BE2C (cell line): ENCODE measurements at regions not wholly inside any gene's neighbourhood (a gene's known extent, or its start where the extent isn't known, plus 50 kb on each side); places are given as distances from the start of the nearest gene placed in this dataset.

Source experiments
- DNase-seq: peaks from one replicate; pipeline ENCODE4 v3.0.0-alpha.2; 2020
- H3K27me3 ChIP-seq: fragments of 250-450 bp; sonication (Bioruptor Pico); 2 replicates; pipeline ENCODE4 v1.5.1; 2020; ENCODE audit warnings: mild to moderate bottlenecking
- H3K36me3 ChIP-seq: fragments of 250-450 bp; sonication (Bioruptor Pico); 2 replicates; pipeline ENCODE4 v1.5.1; 2020; ENCODE audit warnings: mild to moderate bottlenecking
- H3K4me1 ChIP-seq: fragments of 250-450 bp; sonication (Bioruptor Pico); 2 replicates; pipeline ENCODE4 v1.5.1; 2020
- H3K4me3 ChIP-seq: 2 replicates; pipeline ENCODE4 v1.5.1; 2011; ENCODE audit warnings: low read depth, low read length
- H3K9me3 ChIP-seq: fragments of 250-450 bp; sonication (Bioruptor Pico); 2 replicates; pipeline ENCODE4 v1.5.1; 2020
- CTCF ChIP-seq: IDR thresholded peaks from 2 replicates; pipeline ENCODE4 v1.5.1; 2012; ENCODE audit warnings: mild to moderate bottlenecking, low read depth, low read length

DNA sequence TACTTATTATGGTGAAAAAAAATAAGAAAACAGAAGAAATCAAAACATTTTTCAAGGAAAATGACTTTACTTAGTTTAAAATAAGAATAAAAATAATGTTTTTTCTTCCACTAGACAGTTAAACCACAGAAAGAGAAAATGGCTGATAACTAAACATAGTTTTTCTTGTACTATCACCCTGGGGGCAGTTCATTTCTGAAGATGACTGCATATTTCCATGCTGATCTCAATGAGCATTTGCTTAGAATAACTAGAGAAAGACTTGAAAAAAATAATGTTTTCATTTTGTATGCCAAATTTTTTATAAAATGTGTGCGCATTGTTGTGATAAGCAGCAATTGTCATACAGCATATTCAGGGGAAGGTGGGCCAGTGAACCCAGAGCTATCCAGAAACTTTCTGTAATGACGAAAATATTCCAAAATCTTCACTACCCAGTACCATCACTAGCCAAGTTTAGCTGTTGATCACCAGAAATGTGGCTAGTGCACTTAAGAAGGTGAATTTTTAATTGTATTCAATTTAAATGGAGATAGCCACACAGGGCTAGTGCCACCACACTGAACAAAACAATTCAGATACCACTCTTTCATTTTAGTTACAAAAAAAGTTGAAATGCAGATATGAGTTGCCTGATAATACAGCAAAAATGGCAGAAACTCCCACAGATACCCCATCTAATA is 513.4 kb upstream of the NETO1 start:
- Histone ChIP-seq H3K36me3 (no peaks in the 10 kb centered on the region), H3K9me3 (no peaks in the 10 kb centered on the region), H3K4me3 (no peak overlapping the region), H3K27me3 (no peaks in the 10 kb centered on the region), H3K4me1 (no peaks in the 10 kb centered on the region)
- no peak for TF ChIP-seq CTCF
- no peak for DNase-seq

DNA sequence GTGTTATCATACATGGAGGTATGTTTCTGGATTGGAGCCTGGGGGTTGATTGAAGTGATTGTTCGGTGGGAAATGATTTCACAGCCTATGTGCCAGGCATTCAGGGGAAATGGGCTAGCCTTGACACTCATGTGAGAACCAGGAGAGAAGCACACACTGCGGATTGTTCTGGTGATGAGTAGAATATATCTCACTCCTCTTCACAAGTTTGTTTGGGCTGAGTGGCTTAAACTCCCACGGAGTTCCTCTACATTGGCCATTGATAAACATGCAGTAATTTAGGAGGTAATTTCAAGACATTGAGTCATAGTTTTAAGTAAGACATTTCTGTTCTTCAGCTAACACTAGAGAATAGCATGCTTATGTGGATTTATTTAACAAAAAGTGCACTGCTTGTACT is 498.9 kb upstream of the NETO1 start:
- no peaks in the 10 kb centered on the region for H3K36me3 ChIP-seq
- no peak for TF ChIP-seq CTCF
- H3K27me3 ChIP-seq: no peaks in the 10 kb centered on the region
- no peak overlapping the region for H3K4me3 ChIP-seq
- H3K4me1 ChIP-seq: no peaks in the 10 kb centered on the region
- no peaks in the 10 kb centered on the region for H3K9me3 ChIP-seq
- DNase-seq: no peak

- DNase-seq: no peak
- H3K36me3 ChIP-seq: no peaks in the 10 kb centered on the region
- no peaks in the 10 kb centered on the region for H3K27me3 ChIP-seq
- H3K4me3 ChIP-seq: no peak overlapping the region
- TF ChIP-seq CTCF: no peak
- H3K9me3 ChIP-seq: no peaks in the 10 kb centered on the region
- no peaks in the 10 kb centered on the region for H3K4me1 ChIP-seq
Measured at GRCh38 chr18:73365018-73365417, 497.2 kb upstream of the NETO1 start.

DNA sequence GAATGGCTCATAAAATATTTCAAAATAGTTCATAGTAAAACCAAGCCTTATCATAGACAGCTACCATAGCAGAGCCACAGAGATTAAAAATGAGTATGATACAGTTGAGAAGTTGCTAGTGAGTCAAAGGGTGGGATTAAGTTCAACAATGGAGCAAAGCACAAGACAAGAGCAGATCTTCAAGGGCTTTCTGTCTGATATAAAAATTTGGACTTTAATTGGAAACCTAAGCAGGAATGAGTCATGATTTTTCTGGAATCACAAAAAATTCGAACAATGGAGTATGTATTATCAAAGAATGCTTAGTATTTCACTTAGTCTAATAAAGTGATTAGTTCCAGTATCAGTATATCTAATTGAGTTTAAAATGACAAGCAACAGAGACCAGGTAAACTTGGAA is 487.3 kb upstream of the NETO1 start:
- Histone ChIP-seq H3K36me3 (no peaks in the 10 kb centered on the region), H3K9me3 (no peaks in the 10 kb centered on the region), H3K27me3 (no peaks in the 10 kb centered on the region), H3K4me1 (no peaks in the 10 kb centered on the region), H3K4me3 (no peak overlapping the region)
- no peak for TF ChIP-seq CTCF
- DNase-seq: no peak

DNA sequence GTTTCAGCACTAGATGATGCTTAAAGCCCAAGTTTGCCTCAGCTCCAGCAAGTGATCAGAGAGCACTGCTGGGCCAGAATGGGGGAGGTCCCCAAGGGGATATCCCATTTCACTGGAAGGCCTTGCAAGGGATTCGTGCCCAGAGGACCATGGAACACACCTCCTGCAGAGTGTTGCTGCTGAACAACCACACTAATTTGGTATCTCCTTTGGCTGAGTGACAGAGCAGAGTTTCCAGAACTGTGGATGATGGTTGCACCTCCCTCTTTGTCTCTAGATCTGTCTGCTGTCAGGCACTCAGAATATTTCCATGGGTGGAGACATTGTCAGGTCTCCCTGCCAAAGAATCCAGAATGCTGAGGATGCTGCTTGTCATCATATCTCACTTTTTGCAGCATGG is 484.8 kb upstream of the NETO1 start:
- Histone ChIP-seq H3K4me1 (no peaks in the 10 kb centered on the region), H3K36me3 (no peaks in the 10 kb centered on the region), H3K27me3 (no peaks in the 10 kb centered on the region), H3K4me3 (no peak overlapping the region), H3K9me3 (no peaks in the 10 kb centered on the region)
- peak; percentile 32 for DNase-seq
- 0 out of 2 replicates have a peak, but pooled peaks have one; percentile 9 for TF ChIP-seq CTCF

DNA sequence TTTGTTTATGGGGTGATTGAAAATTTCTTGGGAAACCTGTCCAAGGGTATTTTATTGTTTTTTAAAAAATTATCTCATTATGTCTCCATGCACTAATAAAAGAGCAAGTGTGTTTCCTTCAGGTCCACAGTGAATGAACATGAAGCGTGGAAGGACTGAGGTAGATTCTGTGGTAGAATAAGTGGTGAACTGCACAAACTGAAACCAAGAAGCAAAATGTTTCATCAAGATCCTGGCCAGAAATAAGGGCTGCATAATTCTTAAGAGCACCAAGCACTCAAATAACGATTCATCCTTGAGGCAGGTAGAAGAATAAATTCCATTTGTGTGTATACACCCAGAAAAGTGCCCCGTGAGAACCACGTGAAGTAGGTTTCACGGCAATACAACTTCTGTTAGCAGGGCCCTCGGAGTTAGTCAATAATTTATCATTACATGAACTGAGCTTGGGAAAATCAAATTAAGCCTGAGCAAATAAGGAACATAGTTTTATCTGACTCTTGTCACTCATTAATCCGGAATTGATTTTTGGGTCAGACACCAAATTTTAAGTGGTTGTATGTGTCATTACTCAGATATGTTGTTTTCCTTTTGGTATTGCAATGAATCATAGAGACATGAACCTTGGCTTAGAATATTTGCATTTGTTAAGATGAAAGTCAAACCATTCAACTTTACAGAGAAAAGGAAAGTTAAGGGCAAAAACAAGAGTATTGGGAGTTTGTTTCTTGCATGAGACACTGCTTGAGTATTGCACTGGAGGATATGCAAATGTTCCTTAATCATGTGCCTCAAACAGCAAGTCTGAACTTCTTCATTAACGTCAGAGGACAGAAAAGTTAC is 472.6 kb upstream of the NETO1 start:
- no peaks in the 10 kb centered on the region for H3K36me3 ChIP-seq
- H3K9me3 ChIP-seq: no peaks in the 10 kb centered on the region
- H3K4me3 ChIP-seq: no peak overlapping the region
- TF ChIP-seq CTCF: no peak
- no peaks in the 10 kb centered on the region for H3K27me3 ChIP-seq
- H3K4me1 ChIP-seq: no peaks in the 10 kb centered on the region
- DNase-seq: no peak
